HepG2 (cell line): ENCODE measurements at regions not wholly inside any gene's neighbourhood (a gene's known extent, or its start where the extent isn't known, plus 50 kb on each side); places are given as distances from the start of the nearest gene placed in this dataset.

Experiments
- DDIT3 ChIP-seq: sonication (generic); formaldehyde crosslinking; IDR thresholded peaks from 2 replicates; pipeline ENCODE4 v1.4.0; 2020; ENCODE audit warnings: mild to moderate bottlenecking, missing genetic modification reagents
- EP300 ChIP-seq, 3 experiments: sonication (generic) in 1 of 3; formaldehyde crosslinking in 1 of 3; IDR thresholded peaks; 2 replicates each; pipeline versions ENCODE4 v1.5.1 to v1.6.1; 2011 to 2020; ENCODE audit warnings: low read depth in 2 of 3, low read length in 2 of 3, borderline replicate concordance in 1 of 3, improper control_type of control experiment in 1 of 3, mild to moderate bottlenecking in 1 of 3, missing genetic modification reagents in 1 of 3, moderate library complexity in 1 of 3
- MAFK ChIP-seq, 2 experiments: IDR thresholded peaks in 1 of 2; conservative IDR thresholded peaks in 1 of 2; 2 replicates each; pipeline ENCODE4 v1.6.1; 2011; ENCODE audit warnings: improper control_type of control experiment in 2 of 2, low read length in 2 of 2
- MIER2 ChIP-seq: IDR thresholded peaks from 2 replicates; pipeline ENCODE4 v1.6.1; 2016; ENCODE audit warnings: missing biosample characterization, missing genetic modification reagents
- STAT5B ChIP-seq: sonication (generic); formaldehyde crosslinking; IDR thresholded peaks from 2 replicates; pipeline ENCODE4 v1.4.0; 2020; ENCODE audit warnings: missing genetic modification reagents
- TAF1 ChIP-seq: sonication (generic); formaldehyde crosslinking; IDR thresholded peaks from 2 replicates; pipeline ENCODE4 v1.4.0; 2020; ENCODE audit warnings: missing genetic modification reagents
- TCF7L2 ChIP-seq: IDR thresholded peaks from 2 replicates; pipeline ENCODE4 v1.6.1; 2011; ENCODE audit warnings: mild to moderate bottlenecking, low read depth, low read length, moderate library complexity
- TIGD3 ChIP-seq: sonication (generic); formaldehyde crosslinking; IDR thresholded peaks from 2 replicates; pipeline ENCODE4 v1.5.1; 2020; ENCODE audit warnings: mild to moderate bottlenecking, missing genetic modification reagents, borderline replicate concordance
- ZKSCAN1 ChIP-seq: fragments of 150-350 bp; IDR thresholded peaks from 2 replicates; pipeline ENCODE4 v1.6.1; 2014; ENCODE audit warnings: low read length
- ZNF121 ChIP-seq: sonication (generic); formaldehyde crosslinking; IDR thresholded peaks from 2 replicates; pipeline ENCODE4 v1.5.0; 2020; ENCODE audit warnings: mild to moderate bottlenecking, missing genetic modification reagents
- ZNF451 ChIP-seq: sonication (generic); formaldehyde crosslinking; IDR thresholded peaks from 2 replicates; pipeline ENCODE4 v1.5.0; 2020; ENCODE audit warnings: mild to moderate bottlenecking, missing genetic modification reagents
- ZXDC ChIP-seq: sonication (generic); formaldehyde crosslinking; IDR thresholded peaks from 2 replicates; pipeline ENCODE4 v1.5.0; 2020; ENCODE audit warnings: mild to moderate bottlenecking, missing genetic modification reagents
- TF ChIP-seq, protein P1 (sequence below): sonication (generic); IDR thresholded peaks from 2 replicates; pipeline ENCODE4 v1.6.1; 2016; ENCODE audit warnings: low read depth, borderline replicate concordance

GRCh38 chr3:81419228-81419627 lies 342.2 kb downstream of the GBE1 start:
- TF ChIP-seq TCF7L2, result no peak
- TF ChIP-seq EP300 (IDR thresholded peaks at IDR 0.05; ENCODE audit: low read depth in 2 of 2, low read length in 2 of 2), result no peak
- no peak for TF ChIP-seq EP300 (CRISPR knock-in tag; IDR thresholded peaks at IDR 0.05; ENCODE audit: borderline replicate concordance)
- no peak for TF ChIP-seq TIGD3 (CRISPR knock-in tag)
- no peak for TF ChIP-seq STAT5B (CRISPR knock-in tag)
- TF ChIP-seq ZXDC, result no peak
- no peak for TF ChIP-seq TAF1 (CRISPR knock-in tag)
- no peak for TF ChIP-seq DDIT3
- no peak for TF ChIP-seq ZNF451 (CRISPR knock-in tag)
- no peak for TF ChIP-seq ZNF121
- TF ChIP-seq MAFK (conservative IDR thresholded peaks at IDR 0.05 in 1 of 2, IDR thresholded peaks at IDR 0.05 in 1 of 2; ENCODE audit: low read length in 2 of 2), result no peak
- no peak for TF ChIP-seq MIER2 (CRISPR knock-in tag)
- TF ChIP-seq, protein P1, sequence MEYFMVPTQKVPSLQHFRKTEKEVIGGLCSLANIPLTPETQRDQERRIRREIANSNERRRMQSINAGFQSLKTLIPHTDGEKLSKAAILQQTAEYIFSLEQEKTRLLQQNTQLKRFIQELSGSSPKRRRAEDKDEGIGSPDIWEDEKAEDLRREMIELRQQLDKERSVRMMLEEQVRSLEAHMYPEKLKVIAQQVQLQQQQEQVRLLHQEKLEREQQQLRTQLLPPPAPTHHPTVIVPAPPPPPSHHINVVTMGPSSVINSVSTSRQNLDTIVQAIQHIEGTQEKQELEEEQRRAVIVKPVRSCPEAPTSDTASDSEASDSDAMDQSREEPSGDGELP, result no peak
- no peak for TF ChIP-seq ZKSCAN1
